Embryonic facial prominence (tissue), 1 donor: ENCODE measurements at regions not wholly inside any gene's neighbourhood (a gene's known extent, or its start where the extent isn't known, plus 50 kb on each side); places are given as distances from the start of the nearest gene placed in this dataset.

Experiments
- DNase-seq: peaks from one replicate; pipeline ENCODE4 v3.0.0-alpha.2; 2016; ENCODE audit errors: extremely low spot score

DNA sequence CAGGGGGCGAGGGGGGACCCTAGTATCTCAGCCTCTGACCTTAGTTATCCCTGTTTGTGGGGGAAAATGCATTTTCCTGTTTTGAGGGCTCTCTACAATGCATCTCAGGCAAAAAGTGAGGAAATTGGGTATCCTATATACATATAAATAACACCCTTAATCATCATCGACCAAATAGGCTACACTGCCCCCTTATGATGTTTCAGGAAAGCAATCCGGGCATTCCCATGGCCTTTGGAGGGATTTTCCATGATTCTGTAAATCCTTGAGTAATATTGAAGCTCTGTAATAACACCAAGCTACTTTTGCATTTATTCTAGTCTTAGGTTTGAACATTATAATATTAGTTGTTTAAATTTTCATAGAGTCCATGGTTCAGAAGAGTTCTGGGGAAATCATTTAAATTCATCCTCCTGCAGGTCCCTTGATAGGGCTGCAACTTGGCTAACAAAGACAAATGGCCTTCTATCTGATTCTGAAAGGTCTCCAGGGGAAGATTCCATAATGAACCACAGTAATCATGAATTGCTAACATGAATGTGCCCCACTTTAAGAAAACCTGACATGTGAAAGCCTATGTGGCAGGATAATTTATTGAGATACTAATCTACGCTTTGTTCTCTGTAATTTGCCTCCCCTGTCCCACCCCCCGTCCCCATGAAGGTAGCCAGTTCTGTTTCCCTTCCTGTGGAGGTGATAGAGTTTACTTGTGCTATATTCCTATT is 91.5 kb upstream of the SCOC start:
- DNase-seq: no peak

DNA sequence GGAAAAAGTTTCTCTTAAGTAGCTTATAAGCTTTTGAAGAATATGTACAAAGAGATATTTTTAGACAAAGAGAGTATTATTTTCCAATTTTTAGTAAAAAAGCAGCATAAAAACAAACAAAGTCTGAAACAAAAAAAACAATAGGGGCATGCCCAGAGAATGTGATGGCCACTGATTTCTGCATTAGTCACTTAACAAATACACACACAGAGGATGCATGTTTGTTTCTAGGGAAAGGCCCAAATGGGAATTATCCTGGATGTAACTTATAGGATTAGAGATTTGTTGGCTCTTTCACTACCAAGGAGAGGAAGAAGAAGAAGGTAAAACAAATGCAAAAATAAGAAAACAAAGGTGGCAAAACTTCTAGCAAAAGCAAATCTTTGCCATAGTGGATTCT is 95.9 kb upstream of the SCOC start:
- no peak for DNase-seq

GRCh38 chr4:140271553-140271952 is 101.9 kb upstream of the SCOC start:
- DNase-seq: no peak

GRCh38 chr4:140269369-140269768 is 104.1 kb upstream of the SCOC start:
- DNase-seq: no peak

- DNase-seq: no peak
Observed at GRCh38 chr4:140268186-140268841, 105.1 kb upstream of the SCOC start.

- no peak for DNase-seq
Observed at GRCh38 chr4:140267576-140267975, 105.9 kb upstream of the SCOC start.

DNA sequence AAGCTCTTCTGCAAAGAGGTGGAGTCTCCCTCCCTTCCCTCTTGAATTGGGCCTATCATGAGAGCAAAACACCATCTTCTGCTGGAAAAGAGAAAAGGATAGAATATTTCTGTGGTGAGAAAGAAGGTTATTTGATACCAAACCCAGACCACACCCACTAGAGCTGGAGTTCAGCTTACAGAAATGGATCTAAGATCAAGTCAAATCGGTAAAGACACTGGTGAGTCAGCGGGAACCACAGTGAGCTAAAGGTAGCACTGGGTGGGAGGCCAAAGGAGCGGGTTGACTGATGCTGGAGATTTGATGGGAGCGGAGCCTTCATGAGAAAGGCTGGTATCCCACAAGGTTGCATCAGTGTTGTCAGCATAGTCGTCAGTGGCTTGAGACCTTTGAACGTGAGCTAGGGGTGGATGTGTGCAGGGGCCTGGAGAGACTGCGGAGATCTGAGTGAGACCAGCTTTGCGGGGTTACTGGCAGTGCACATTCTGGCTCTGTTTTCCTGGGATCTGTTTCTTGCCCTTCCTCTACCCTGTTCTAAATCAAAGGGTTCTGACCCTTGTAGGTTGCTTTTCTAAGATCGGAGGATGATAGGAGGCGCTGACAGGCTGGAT is 106.4 kb upstream of the SCOC start:
- DNase-seq: no peak

- no peak for DNase-seq
Observed at GRCh38 chr4:140260227-140260626, 106.2 kb upstream of the MAML3 start.

GRCh38 chr4:140258476-140258875 is 104.5 kb upstream of the MAML3 start:
- DNase-seq: no peak

- DNase-seq: no peak
Observed at GRCh38 chr4:140257461-140258305, 103.7 kb upstream of the MAML3 start.

DNA sequence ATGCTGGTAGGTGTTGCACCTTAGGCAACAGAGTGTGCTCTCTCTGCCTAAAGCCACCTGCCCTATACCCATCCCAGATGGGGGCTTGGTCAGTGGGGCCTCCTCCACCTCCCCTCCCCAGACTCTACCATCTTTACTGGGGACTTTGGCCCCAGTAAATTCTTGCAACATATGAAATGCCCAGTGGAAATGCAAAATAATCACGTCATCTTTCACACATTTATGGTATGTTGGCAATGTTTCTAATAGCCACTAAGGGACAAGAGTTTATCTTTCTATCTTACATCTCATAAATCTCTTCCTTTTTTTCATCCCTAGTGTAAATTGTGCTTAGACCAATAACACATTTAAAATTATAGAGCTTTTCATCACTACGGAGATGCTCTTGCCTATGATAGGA is 103.0 kb upstream of the MAML3 start:
- DNase-seq: no peak

DNA sequence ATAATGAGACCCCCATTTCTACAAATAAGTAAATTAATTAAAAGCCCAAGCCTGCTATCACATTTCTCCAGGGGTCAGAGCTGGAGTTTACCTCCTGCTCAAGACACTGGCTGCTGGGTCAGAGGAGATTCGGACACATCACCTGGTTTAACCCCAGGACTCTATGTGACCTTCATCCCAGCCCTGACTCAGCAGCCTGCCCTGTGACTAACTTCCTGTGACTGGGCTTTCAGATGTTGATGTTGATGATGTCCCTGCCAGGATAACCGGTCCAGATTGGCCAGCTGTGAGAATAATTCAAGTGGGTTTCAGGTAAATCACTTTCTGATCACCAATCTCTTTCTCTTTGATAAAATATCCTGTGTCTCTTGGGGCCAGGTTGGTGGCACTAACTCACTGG is 102.4 kb upstream of the MAML3 start:
- no peak for DNase-seq

GRCh38 chr4:140255927-140256326 is 101.9 kb upstream of the MAML3 start:
- no peak for DNase-seq

DNA sequence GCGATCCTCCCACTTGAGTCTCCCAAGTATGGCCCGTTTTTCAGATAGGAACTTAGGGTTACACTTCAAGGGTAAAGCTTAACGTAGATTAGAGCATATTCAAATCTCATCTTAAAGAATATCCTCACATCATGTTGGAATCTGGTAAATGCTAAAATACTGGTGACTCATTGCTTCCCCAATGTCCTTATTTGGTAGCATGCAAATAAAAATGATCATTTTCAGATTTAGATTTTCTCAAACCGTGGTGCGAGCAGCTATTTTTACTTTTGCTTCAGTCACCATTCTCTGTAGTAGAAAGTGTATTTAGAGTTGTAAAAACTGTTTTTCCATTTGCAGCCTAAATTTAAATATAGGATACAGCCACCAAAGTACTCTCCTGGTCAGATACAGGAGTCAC is 101.5 kb upstream of the MAML3 start:
- no peak for DNase-seq

DNA sequence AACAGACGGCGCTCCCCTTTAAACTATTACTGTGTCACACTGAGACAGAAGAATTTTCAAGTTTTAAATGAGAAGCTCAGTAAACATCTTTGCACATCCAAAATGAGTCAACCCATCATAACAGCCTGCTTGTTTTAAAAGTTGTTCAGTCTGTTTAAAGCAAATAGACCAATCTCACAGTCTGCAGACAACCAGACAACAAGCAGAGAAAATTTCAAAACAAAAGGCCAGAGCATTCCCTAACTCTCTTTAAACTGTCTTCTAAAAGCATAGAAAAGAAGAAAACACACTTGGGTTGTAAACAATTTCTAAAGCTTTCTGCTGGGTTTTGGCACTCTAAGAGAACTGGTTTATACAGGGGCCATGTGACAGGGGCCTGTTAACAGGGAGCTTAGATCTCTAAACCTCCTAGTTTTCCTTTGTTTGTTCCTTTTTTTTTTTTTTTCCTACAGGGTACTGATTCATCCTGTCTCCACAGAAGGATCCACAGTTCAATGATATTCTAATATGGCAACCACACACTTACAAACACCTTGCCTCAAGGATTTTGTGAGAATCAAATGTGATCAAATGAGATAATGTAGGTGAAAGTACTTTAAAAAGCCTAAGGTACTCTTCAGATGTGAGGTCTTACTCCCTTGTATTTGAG is 100.8 kb upstream of the MAML3 start:
- no peak for DNase-seq

GRCh38 chr4:140253556-140254027 is 99.6 kb upstream of the MAML3 start:
- no peak for DNase-seq

GRCh38 chr4:140252742-140253555 is 99.0 kb upstream of the MAML3 start:
- peak; percentile 73 for DNase-seq

- DNase-seq: no peak
Observed at GRCh38 chr4:140252141-140252741, 98.3 kb upstream of the MAML3 start.

DNA sequence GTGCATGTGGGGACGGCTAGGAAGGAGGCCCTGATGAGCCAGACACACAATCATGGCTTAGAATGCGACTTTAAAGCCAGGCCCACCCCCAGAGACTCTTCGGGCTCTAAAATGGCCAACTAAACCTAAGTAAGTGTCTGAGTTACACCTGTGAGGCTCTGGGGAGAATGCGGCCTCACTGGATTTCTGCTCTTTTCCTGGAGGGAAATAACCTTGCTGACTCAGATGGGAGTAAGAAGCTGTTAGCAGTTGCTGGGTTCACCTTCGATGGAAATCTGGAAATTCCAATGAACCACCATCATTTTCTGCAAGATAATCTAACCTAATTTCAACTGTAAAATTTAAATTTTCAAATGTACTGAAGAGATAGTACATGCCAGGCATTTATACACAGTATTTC is 97.6 kb upstream of the MAML3 start:
- no peak for DNase-seq

- DNase-seq: no peak
Observed at GRCh38 chr4:140250989-140251552, 97.1 kb upstream of the MAML3 start.
